ENCODE measurements at regions not wholly inside any gene's neighbourhood (a gene's known extent, or its start where the extent isn't known, plus 50 kb on each side); places are given as distances from the start of the nearest gene placed in this dataset.

DNA sequence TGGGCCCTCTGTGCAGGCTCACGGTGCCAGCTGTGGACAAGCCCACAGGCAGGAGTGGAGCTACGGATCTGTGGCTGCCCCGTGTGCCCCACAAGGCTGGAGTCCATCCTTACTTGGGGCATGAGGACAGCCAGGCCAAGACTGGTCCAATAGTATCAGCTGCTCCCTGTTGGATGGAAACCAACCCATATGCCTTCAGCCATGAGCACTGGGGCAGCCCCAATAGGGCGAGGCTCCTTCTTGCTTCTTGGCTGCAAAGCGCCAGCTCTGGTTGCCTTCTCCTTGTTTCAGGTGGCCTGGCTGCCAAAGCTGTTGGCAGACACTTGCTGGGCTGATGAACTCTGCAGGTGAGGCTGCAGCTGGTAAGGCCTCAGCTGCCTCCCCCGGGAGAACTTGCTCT is 188.0 kb downstream of the ENGASE start:
- TF ChIP-seq CTCF (IDR thresholded peaks at IDR 0.05 in 2 of 3, conservative IDR thresholded peaks at IDR 0.05 in 1 of 3; ENCODE audit: borderline replicate concordance in 1 of 3, insufficient read depth in 1 of 3, low read depth in 2 of 3, low read length in 2 of 3): no peak
- TF ChIP-seq POLR2A (IDR thresholded peaks at IDR 0.05; ENCODE audit: borderline replicate concordance, extremely low read depth, insufficient read depth, insufficient read length): no peak
- TF ChIP-seq JUND (IDR thresholded peaks at IDR 0.05): no peak
- TF ChIP-seq EZH2 (IDR thresholded peaks at IDR 0.05): no peak
- no peak for TF ChIP-seq SP1 (IDR thresholded peaks at IDR 0.05; ENCODE audit: low read depth)
- TF ChIP-seq POLR2AphosphoS5 (IDR thresholded peaks at IDR 0.05; ENCODE audit: low read depth, low read length): no peak
- no peak for TF ChIP-seq CEBPB (IDR thresholded peaks at IDR 0.05; ENCODE audit: low read depth)
- no peak for TF ChIP-seq FOSL1 (IDR thresholded peaks at IDR 0.05; ENCODE audit: low read depth)
